K562 (cell line): ENCODE measurements at regions not wholly inside any gene's neighbourhood (a gene's known extent, or its start where the extent isn't known, plus 50 kb on each side); places are given as distances from the start of the nearest gene placed in this dataset.

ENCODE experiments used
- ATAC-seq: fragments of 200-7000 bp; cut with Tn5 transposase; 3 replicates; pipeline ENCODE4 v1.9.1; 2020; ENCODE audit warnings: moderate library complexity
- BruUV-seq: library from RNA; stranded (reverse); fragments of 400-500 nt; replicated peaks from 2 replicates; lab custom pipeline; 2021; lab: Mats Ljungman, UMichigan
- CTCF ChIA-PET: fragments of 300-600 bp; formaldehyde crosslinking; extraction: SDS; loops from one replicate; lab custom pipeline; 2021; ENCODE audit warnings: low intra/inter-chr PET ratio; lab: Yijun Ruan, JAX
- POLR2A ChIA-PET: fragments of 300-600, 350-650 bp; sonication (Branson Sonifier 250); formaldehyde crosslinking; extraction: SDS; loops from one replicate; lab custom pipeline; 2021; ENCODE audit warnings: antibody characterized with exemption, inconsistent platforms; lab: Yijun Ruan, JAX
- DNase-seq, 4 experiments: peaks; one replicate each; pipeline versions ENCODE4 v3.0.0 to v3.0.0-alpha.2; 2011 to 2018; ENCODE audit warnings: low spot score in 3 of 4, mixed read lengths in 3 of 4; ENCODE audit errors: extremely low read depth in 1 of 4
- FAIRE-seq: peaks from 2 replicates; lab custom pipeline; 2011; peaks lifted over from hg19 to GRCh38; lab: Jason Lieb, UNC
- H2AFZ ChIP-seq: 2 replicates; pipeline ENCODE4 v1.6.0; 2011; ENCODE audit warnings: low read depth, low read length, control low read depth, inconsistent platforms
- H3K27ac ChIP-seq: fragments of 200-600 bp; 3 replicates; pipeline ENCODE4 v1.8.0; 2011; ENCODE audit warnings: low read depth, mild to moderate bottlenecking, control low read depth, inconsistent platforms, low read length, moderate library complexity, mixed read lengths; ENCODE audit errors: extremely low read depth
- H3K27me3 ChIP-seq, 2 experiments: fragments of 300-600 bp in 1 of 2; 2 replicates in 1 of 2; 3 replicates in 1 of 2; pipeline versions ENCODE4 v1.6.0 to v1.8.0; 2011; ENCODE audit warnings: inconsistent platforms in 2 of 2, low read length in 2 of 2, mild to moderate bottlenecking in 1 of 2, mixed read lengths in 1 of 2, moderate library complexity in 1 of 2; ENCODE audit not compliant: control insufficient read depth in 2 of 2, insufficient read depth in 2 of 2
- H3K36me3 ChIP-seq: fragments of 300-600 bp; 3 replicates; pipeline ENCODE4 v1.8.0; 2011; ENCODE audit warnings: mild to moderate bottlenecking, low read length, inconsistent platforms; ENCODE audit not compliant: control insufficient read depth, insufficient read depth
- H3K4me1 ChIP-seq, 2 experiments: fragments of 200-600 bp in 1 of 2; replicated peaks in 1 of 2; 2 replicates in 1 of 2; 3 replicates in 1 of 2; pipeline versions ENCODE4 v1.5.1 to v1.8.0; 2011; ENCODE audit warnings: inconsistent platforms in 2 of 2, low read length in 2 of 2, mild to moderate bottlenecking in 1 of 2, mixed read lengths in 1 of 2, moderate library complexity in 1 of 2; ENCODE audit not compliant: control insufficient read depth in 2 of 2, insufficient read depth in 2 of 2
- H3K4me2 ChIP-seq: 2 replicates; pipeline ENCODE4 v1.6.1; 2011; ENCODE audit warnings: low read length, control low read depth, inconsistent platforms, mixed read lengths; ENCODE audit not compliant: insufficient read depth
- H3K4me3 ChIP-seq: fragments of 200-600 bp; sonication (generic), shearing (Covaris generic); 2 replicates; pipeline ENCODE4 v1.5.1; 2016; ENCODE audit warnings: control low read depth, inconsistent platforms
- H3K79me2 ChIP-seq: fragments of 200-600 bp; 3 replicates; pipeline ENCODE4 v1.8.0; 2011; ENCODE audit warnings: low read length, inconsistent platforms; ENCODE audit not compliant: control insufficient read depth, insufficient read depth
- H3K9ac ChIP-seq, 2 experiments: 2 replicates each; pipeline versions ENCODE4 v1.6.0 to v1.6.1; 2011; ENCODE audit warnings: low read depth in 2 of 2, low read length in 2 of 2, control low read depth in 1 of 2, inconsistent platforms in 1 of 2, mild to moderate bottlenecking in 1 of 2, mixed read lengths in 1 of 2; ENCODE audit not compliant: insufficient read depth in 1 of 2
- H3K9me1 ChIP-seq: one replicate; pipeline ENCODE4 v1.6.0; 2011; ENCODE audit warnings: inconsistent platforms, mild to moderate bottlenecking, low read length, moderate library complexity; ENCODE audit not compliant: control insufficient read depth, insufficient read depth
- H3K9me3 ChIP-seq: replicated peaks from 2 replicates; pipeline ENCODE4 v1.5.1; 2011; ENCODE audit warnings: low read depth, low read length, inconsistent platforms; ENCODE audit not compliant: control insufficient read depth, insufficient read depth
- H4K20me1 ChIP-seq: replicated peaks from 2 replicates; pipeline ENCODE4 v1.6.1; 2011; ENCODE audit warnings: low read length, inconsistent platforms, mixed read lengths; ENCODE audit not compliant: control insufficient read depth, insufficient read depth
- CCAR2 ChIP-seq: fragments of 200-400 bp; formaldehyde crosslinking; IDR thresholded peaks from 2 replicates; pipeline ENCODE4 v1.6.1; 2017; ENCODE audit warnings: mild to moderate bottlenecking, low read depth, low read length
- EHMT2 ChIP-seq: fragments of 450-650 bp; IDR thresholded peaks from 2 replicates; pipeline ENCODE4 v1.6.1; 2018; ENCODE audit warnings: antibody characterized with exemption
- ETV1 ChIP-seq: fragments of 450-650 bp; conservative IDR thresholded peaks from 2 replicates; pipeline ENCODE4 v1.6.1; 2016; ENCODE audit warnings: missing genetic modification characterization, control low read depth, low read depth, missing compliant biosample characterization
- KDM5B ChIP-seq: fragments of 200-600 bp; sonication (generic); IDR thresholded peaks from 2 replicates; pipeline ENCODE4 v1.6.1; 2012; ENCODE audit warnings: low read depth, mild to moderate bottlenecking, moderate library complexity, low read length, control low read depth, inconsistent platforms; ENCODE audit not compliant: insufficient replicate concordance
- POLR2AphosphoS2 ChIP-seq: IDR thresholded peaks from 2 replicates; pipeline ENCODE4 v1.6.1; 2012; ENCODE audit warnings: low read length, improper control_type of control experiment
- RBM22 ChIP-seq: fragments of 200-400 bp; formaldehyde crosslinking; IDR thresholded peaks from 2 replicates; pipeline ENCODE4 v1.6.1; 2018; ENCODE audit warnings: low read length, low read depth; ENCODE audit not compliant: poor library complexity, severe bottlenecking
- RBM34 ChIP-seq: fragments of 200-400 bp; formaldehyde crosslinking; IDR thresholded peaks from 2 replicates; pipeline ENCODE4 v1.6.1; 2018; ENCODE audit warnings: low read length, borderline replicate concordance; ENCODE audit not compliant: insufficient read depth
- SMAD1 ChIP-seq: fragments of 150-350 bp; IDR thresholded peaks from 2 replicates; pipeline ENCODE4 v1.6.1; 2014; ENCODE audit warnings: low read length, low read depth; ENCODE audit not compliant: partially characterized antibody
- SNRNP70 ChIP-seq: fragments of 200-400 bp; formaldehyde crosslinking; optimal IDR thresholded peaks from 2 replicates; pipeline ENCODE3; 2017; ENCODE audit warnings: low read depth, low read length
- SRSF9 ChIP-seq: fragments of 200-400 bp; formaldehyde crosslinking; IDR thresholded peaks from 2 replicates; pipeline ENCODE4 v1.6.1; 2017; ENCODE audit warnings: low read depth, low read length, borderline replicate concordance
- TBL1XR1 ChIP-seq, 2 experiments: IDR thresholded peaks; 2 replicates each; pipeline ENCODE4 v1.6.1; 2012; ENCODE audit warnings: improper control_type of control experiment in 2 of 2, low read length in 2 of 2, mild to moderate bottlenecking in 1 of 2
- TRIM24 ChIP-seq, 2 experiments: fragments of 450-650 bp; IDR thresholded peaks; 2 replicates each; pipeline ENCODE4 v1.6.1; 2016
- TRIM28 ChIP-seq: fragments of 450-650 bp; IDR thresholded peaks from 2 replicates; pipeline ENCODE4 v1.6.1; 2017
- U2AF1 ChIP-seq: fragments of 200-400 bp; formaldehyde crosslinking; optimal IDR thresholded peaks from 2 replicates; pipeline ENCODE3; 2017; ENCODE audit warnings: mild to moderate bottlenecking, low read depth, low read length, moderate library complexity
- ZNF316 ChIP-seq: fragments of 450-650 bp; IDR thresholded peaks from 2 replicates; pipeline ENCODE4 v1.6.1; 2016
- ZNF766 ChIP-seq: fragments of 200-800 bp; sonication (Bioruptor generic); conservative IDR thresholded peaks from 2 replicates; pipeline ENCODE4 v1.6.1; 2016; ENCODE audit warnings: missing genetic modification characterization, missing compliant biosample characterization
- WGBS: fragments of 100-300 bp; shearing (Covaris generic); methylation state at CpG from one replicate; pipeline ENCODE4 v1.1.6; 2016; ENCODE audit warnings: low coverage, mixed read lengths; ENCODE audit not compliant: insufficient coverage; ENCODE audit errors: missing lambda C conversion rate; 5-methylcytosine and 5-hydroxymethylcytosine counted together
- in situ Hi-C: fragments of 300-500 bp; cut with MboI; formaldehyde crosslinking; loops from 4 replicates; pipeline ENCODE4 v1.15.0; 2018; ENCODE audit warnings: inconsistent platforms, mixed read lengths
- intact Hi-C: fragments of 100-400 bp; cut with micrococcal nuclease; formaldehyde crosslinking; loops from 2 replicates; pipeline ENCODE4 v1.14.2; 2022
- TF ChIP-seq, protein P1 (sequence below): sonication (generic); formaldehyde crosslinking; IDR thresholded peaks from 2 replicates; pipeline ENCODE4 v1.5.0; 2020; ENCODE audit warnings: missing genetic modification reagents
- TF ChIP-seq, protein P2 (sequence below): fragments of 450-650 bp; conservative IDR thresholded peaks from 2 replicates; pipeline ENCODE4 v1.6.1; 2016; ENCODE audit warnings: missing genetic modification characterization, low read depth, mild to moderate bottlenecking, missing compliant biosample characterization, moderate library complexity
- TF ChIP-seq, protein P3 (sequence below): fragments of 250-450 bp; sonication (Bioruptor Pico); IDR thresholded peaks from 2 replicates; pipeline ENCODE4 v1.5.0; 2021

DNA sequence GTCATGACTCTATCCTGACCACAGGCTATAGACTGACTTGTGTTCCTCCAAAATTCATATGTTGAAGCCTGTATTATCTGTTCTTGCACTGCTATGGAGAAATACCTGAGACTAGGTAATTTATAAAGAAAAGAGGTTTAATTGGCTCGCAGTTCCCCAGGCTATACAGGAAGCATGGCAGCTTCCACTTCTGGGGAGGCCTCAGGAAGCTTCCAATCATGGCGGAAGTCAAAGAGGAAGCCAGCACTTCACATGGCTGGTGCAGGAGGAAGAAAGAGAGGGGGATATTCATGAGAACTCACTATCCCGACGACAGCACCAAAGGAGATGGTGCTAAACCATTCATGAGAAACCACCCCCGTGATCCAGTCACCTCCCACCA, 84.3 kb upstream of the KDM7A start:
- POLR2A ChIA-PET = interaction anchor here (0.8 kb wide), 1 partner anchor 19 kb away, joined by 3 read pairs; no protein-coding TSS in a partner anchor
- WGBS = 25% methylated on average over 5 of the region's 5 CpGs
- CTCF ChIA-PET = no interaction called here
- H3K4me3 ChIP-seq = no peak overlapping the region
- DNase-seq = no peak
- H3K79me2 ChIP-seq = no peaks in the 10 kb centered on the region
- no TSS peak for BruUV-seq
- no peaks in the 10 kb centered on the region for H4K20me1 ChIP-seq
- in situ Hi-C loops = no loop called here
- no peaks in the 10 kb centered on the region for H3K9me3 ChIP-seq
- H3K4me2 ChIP-seq = no peak overlapping the region
- peak overlapping the region; percentile 37 for H2AFZ ChIP-seq
- peak; percentile 68 for TF ChIP-seq ZNF316
- no peak for TF ChIP-seq RBM22
- TF ChIP-seq CCAR2 = no peak
- TF ChIP-seq, protein P1, sequence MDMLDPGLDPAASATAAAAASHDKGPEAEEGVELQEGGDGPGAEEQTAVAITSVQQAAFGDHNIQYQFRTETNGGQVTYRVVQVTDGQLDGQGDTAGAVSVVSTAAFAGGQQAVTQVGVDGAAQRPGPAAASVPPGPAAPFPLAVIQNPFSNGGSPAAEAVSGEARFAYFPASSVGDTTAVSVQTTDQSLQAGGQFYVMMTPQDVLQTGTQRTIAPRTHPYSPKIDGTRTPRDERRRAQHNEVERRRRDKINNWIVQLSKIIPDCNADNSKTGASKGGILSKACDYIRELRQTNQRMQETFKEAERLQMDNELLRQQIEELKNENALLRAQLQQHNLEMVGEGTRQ = no peak
- no peak for TF ChIP-seq U2AF1
- peak; percentile 94 for TF ChIP-seq ZNF766 (CRISPR knock-in tag)
- 0 out of 2 replicates have a peak, but pooled peaks have one; percentile 28 for TF ChIP-seq TRIM28
- no peak for TF ChIP-seq SRSF9
- TF ChIP-seq SMAD1 = no peak
- TF ChIP-seq, protein P2, sequence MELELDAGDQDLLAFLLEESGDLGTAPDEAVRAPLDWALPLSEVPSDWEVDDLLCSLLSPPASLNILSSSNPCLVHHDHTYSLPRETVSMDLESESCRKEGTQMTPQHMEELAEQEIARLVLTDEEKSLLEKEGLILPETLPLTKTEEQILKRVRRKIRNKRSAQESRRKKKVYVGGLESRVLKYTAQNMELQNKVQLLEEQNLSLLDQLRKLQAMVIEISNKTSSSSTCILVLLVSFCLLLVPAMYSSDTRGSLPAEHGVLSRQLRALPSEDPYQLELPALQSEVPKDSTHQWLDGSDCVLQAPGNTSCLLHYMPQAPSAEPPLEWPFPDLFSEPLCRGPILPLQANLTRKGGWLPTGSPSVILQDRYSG = no peak
- peak; percentile 39; the same call in 1 of the 2 replicates for TF ChIP-seq EHMT2
- no peak for TF ChIP-seq SNRNP70
- TF ChIP-seq TBL1XR1 (IDR thresholded peaks at IDR 0.05; ENCODE audit: low read length in 2 of 2) = no peak
- no peak for TF ChIP-seq KDM5B
- no peak for TF ChIP-seq POLR2AphosphoS2
- TF ChIP-seq RBM34 = no peak
- TF ChIP-seq, protein P3, sequence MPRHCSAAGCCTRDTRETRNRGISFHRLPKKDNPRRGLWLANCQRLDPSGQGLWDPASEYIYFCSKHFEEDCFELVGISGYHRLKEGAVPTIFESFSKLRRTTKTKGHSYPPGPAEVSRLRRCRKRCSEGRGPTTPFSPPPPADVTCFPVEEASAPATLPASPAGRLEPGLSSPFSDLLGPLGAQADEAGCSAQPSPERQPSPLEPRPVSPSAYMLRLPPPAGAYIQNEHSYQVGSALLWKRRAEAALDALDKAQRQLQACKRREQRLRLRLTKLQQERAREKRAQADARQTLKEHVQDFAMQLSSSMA = no peak
- TF ChIP-seq ETV1 (tag) = 0 out of 2 replicates have a peak, but pooled peaks have one; percentile 20
- peak in 1 of 2 experiments; percentile 57; a peak in 1 of 4 replicates for TF ChIP-seq TRIM24 (IDR thresholded peaks at IDR 0.05)
- no peaks in the 10 kb centered on the region for H3K9me1 ChIP-seq
- H3K27ac ChIP-seq = no peak overlapping the region
- no peaks in the 10 kb centered on the region for H3K36me3 ChIP-seq
- intact Hi-C loops = no loop called here
- no peak for FAIRE-seq
- H3K4me1 ChIP-seq = peaks cover 0 to 3% of the 10 kb centered on the region in 2 experiments; a peak in 2 of 5 replicates
- no peaks in the 10 kb centered on the region for H3K27me3 ChIP-seq
- ATAC-seq = peak; percentile 11; the same call in 1 of the 3 replicates
- no peak overlapping the region; a peak in 1 of 4 replicates for H3K9ac ChIP-seq
